Cardiac muscle cell (in vitro differentiated cells and primary cell): ENCODE measurements at regions not wholly inside any gene's neighbourhood (a gene's known extent, or its start where the extent isn't known, plus 50 kb on each side); places are given as distances from the start of the nearest gene placed in this dataset.

Experiments used
- DNase-seq, 2 donors: peaks; one replicate each; pipeline versions ENCODE4 v3.0.0 to v3.0.0-alpha.2; 2010 to 2017; ENCODE audit warnings: low read depth in 1 of 2, low spot score in 1 of 2
- H3K27ac ChIP-seq: fragments of 200-600 bp; sonication (generic); 2 replicates; pipeline ENCODE4 v1.5.1; 2016
- H3K27me3 ChIP-seq: fragments of 200-600 bp; sonication (generic); 2 replicates; pipeline ENCODE4 v1.6.0; 2016; ENCODE audit warnings: control low read depth
- H3K36me3 ChIP-seq: fragments of 200-600 bp; sonication (generic); 2 replicates; pipeline ENCODE4 v1.5.1; 2016; ENCODE audit warnings: control low read depth
- H3K4me1 ChIP-seq: fragments of 200-600 bp; sonication (generic); 2 replicates; pipeline ENCODE4 v1.8.1; 2017; ENCODE audit warnings: low read depth, mild to moderate bottlenecking, mixed run types
- H3K4me3 ChIP-seq: fragments of 200-600 bp; sonication (generic); 2 replicates; pipeline ENCODE4 v1.5.1; 2016; ENCODE audit warnings: mild to moderate bottlenecking
- H3K9me3 ChIP-seq: fragments of 200-600 bp; sonication (generic); 2 replicates; pipeline ENCODE4 v1.5.1; 2017; ENCODE audit warnings: low read depth, mild to moderate bottlenecking, control low read depth
- TF ChIP-seq, protein P1 (sequence below): IDR thresholded peaks from 2 replicates; pipeline ENCODE4 v1.5.1; 2012; ENCODE audit warnings: low read depth, mild to moderate bottlenecking, low read length

DNA sequence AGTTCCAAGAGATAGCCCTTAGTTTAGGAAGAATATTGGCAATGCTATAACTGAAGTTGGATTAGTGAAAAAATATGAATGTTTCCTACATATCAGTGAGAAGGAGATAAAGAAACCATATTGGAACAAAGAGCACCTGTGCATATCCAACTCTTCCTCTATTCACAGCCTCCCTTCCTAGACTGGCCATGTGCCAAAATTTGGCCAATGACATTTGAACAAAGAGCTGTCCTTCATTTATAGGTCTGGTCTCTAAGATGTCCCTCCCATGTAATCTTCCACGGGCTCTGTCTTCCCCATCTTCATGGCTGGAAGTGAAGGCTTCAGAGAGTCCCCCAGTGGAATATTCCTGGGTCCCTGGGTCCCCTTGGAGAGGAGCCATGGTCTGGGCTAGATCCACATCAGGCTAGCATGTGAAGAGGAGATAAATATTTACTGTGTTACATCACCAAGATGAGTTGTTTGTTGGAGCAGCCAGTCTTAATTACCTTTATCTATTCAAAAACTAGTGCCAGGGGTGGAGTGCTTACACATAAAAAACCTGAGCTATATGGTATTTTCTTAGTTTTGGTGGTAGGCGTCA, 190.0 kb upstream of the S1PR3 start:
- TF ChIP-seq, protein P1, sequence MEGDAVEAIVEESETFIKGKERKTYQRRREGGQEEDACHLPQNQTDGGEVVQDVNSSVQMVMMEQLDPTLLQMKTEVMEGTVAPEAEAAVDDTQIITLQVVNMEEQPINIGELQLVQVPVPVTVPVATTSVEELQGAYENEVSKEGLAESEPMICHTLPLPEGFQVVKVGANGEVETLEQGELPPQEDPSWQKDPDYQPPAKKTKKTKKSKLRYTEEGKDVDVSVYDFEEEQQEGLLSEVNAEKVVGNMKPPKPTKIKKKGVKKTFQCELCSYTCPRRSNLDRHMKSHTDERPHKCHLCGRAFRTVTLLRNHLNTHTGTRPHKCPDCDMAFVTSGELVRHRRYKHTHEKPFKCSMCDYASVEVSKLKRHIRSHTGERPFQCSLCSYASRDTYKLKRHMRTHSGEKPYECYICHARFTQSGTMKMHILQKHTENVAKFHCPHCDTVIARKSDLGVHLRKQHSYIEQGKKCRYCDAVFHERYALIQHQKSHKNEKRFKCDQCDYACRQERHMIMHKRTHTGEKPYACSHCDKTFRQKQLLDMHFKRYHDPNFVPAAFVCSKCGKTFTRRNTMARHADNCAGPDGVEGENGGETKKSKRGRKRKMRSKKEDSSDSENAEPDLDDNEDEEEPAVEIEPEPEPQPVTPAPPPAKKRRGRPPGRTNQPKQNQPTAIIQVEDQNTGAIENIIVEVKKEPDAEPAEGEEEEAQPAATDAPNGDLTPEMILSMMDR, result no peak
- Histone ChIP-seq H3K4me3 (no peak overlapping the region), H3K27me3 (no peaks in the 10 kb centered on the region), H3K9me3 (no peaks in the 10 kb centered on the region), H3K27ac (no peak overlapping the region), H3K4me1 (peaks cover 33% of the 10 kb centered on the region), H3K36me3 (no peaks in the 10 kb centered on the region)
- no peak for DNase-seq

DNA sequence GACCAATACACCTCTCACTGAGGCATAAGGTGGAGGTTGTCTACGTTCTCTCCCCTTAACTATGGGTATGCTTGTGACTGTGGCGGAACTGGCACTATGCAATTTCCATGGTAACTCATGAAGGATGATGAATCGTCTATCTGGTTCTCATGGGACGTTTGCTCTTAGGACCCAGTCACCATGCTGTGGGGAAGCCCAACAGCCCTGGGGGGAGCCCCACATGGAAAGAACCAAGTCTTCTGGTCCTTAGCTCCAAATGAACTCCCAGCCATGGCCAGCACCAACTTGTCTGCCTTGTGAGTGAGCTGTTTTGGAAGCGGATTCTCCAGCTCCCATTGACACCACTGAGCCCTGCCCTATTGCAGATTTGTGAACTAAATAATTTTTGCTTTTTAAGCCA, 188.7 kb upstream of the S1PR3 start:
- no peaks in the 10 kb centered on the region for H3K36me3 ChIP-seq
- no peak for DNase-seq
- H3K27me3 ChIP-seq, result no peaks in the 10 kb centered on the region
- H3K9me3 ChIP-seq, result no peaks in the 10 kb centered on the region
- H3K27ac ChIP-seq, result no peak overlapping the region
- H3K4me3 ChIP-seq, result no peak overlapping the region
- TF ChIP-seq, protein P1, result no peak
- peaks cover 33% of the 10 kb centered on the region for H3K4me1 ChIP-seq

DNA sequence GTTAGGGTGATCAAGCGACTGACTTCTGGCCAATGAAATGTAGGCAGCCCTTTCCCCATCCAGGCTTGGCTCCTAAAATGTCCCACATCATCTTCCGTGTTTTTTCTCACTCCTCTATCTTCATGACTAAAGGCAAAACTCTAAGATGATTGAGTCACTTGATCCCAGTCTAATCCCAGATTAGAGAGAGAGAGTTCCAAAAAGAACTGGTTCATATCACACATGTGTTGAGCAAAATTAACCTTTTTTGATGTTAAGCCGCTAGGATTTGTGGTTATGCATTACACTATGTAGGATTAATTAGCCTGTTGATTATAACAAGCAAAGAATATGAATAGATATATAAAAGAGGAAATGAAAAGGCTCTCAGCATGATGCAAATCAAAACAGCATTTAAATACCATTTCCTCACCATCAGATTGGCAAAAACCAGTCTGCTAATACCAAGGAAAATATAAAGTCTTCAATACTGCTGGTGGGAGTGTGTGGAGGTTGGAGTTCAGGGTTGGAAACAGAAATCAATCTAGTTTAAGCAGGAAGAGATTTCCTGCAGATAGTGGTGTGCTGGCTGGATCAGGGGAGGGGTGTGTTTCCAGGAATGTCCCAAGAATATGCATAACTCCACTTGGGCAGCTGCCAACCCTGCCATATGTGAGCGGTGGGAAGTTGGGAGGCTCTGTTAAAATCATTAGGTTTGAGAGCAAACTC, 187.6 kb upstream of the S1PR3 start:
- Histone ChIP-seq H3K27me3 (no peaks in the 10 kb centered on the region), H3K36me3 (no peaks in the 10 kb centered on the region), H3K27ac (no peak overlapping the region), H3K4me3 (no peak overlapping the region), H3K4me1 (peaks cover 33% of the 10 kb centered on the region), H3K9me3 (no peaks in the 10 kb centered on the region)
- TF ChIP-seq, protein P1, result no peak
- peak; percentile 23 to 51 for DNase-seq

DNA sequence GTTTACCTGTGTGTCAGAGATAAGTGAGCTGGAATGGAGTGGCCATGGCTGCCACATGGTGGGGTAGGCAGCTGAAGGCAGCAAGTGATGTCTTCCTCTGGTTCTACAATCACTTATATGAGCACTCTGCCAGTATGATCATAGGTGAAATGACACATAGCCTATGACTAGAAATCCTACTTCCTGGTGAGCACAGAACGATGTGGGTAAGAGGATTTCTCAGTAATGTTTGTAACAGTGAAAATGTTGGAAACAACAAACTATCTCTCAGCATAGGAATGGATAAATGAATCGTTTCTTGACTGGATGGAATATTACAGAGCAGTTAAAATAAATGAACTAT, 187.0 kb upstream of the S1PR3 start:
- H3K27ac ChIP-seq, result no peak overlapping the region
- H3K4me3 ChIP-seq, result no peak overlapping the region
- peaks cover 33% of the 10 kb centered on the region for H3K4me1 ChIP-seq
- no peaks in the 10 kb centered on the region for H3K9me3 ChIP-seq
- H3K36me3 ChIP-seq, result no peaks in the 10 kb centered on the region
- H3K27me3 ChIP-seq, result no peaks in the 10 kb centered on the region
- TF ChIP-seq, protein P1, result no peak
- no peak for DNase-seq

DNA sequence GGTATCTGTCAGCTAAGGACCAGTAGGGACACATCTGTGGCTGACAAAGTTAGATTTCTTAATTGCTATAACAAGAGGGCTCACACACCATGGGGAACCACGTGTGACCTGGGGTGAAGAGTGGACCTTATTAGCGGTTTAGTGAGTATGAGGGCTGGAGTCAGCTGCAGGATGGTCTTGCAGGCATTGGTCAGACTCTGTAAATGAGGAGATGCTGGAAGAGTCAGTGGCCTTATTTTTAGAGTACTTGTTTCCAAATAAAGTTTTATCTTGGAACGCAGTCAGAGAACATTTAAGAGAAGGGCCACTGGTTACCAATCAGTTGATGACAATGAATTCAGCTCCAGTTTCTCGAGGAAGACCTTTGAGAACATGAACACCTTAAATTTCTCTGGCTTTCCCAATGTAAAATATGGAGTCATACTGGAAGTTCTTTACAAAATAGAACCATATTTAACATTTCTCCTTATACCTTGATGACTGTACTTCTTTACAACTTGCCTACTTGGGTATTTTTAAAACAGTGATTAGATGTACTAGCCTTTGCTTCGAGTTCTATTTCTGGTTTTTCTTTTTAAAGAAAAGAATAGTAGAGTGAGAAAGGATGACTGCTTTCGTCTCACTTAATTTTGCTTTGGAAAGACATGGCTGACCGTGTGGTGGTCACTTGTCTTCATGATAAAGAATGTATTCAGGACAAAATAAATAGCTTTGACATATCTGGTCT, 185.9 kb upstream of the S1PR3 start:
- Histone ChIP-seq H3K4me1 (peaks cover 22% of the 10 kb centered on the region), H3K9me3 (no peaks in the 10 kb centered on the region), H3K36me3 (no peaks in the 10 kb centered on the region), H3K27me3 (no peaks in the 10 kb centered on the region), H3K27ac (peak overlapping the region; percentile 28), H3K4me3 (no peak overlapping the region)
- TF ChIP-seq, protein P1, result no peak
- no peak for DNase-seq
